Adrenal gland (tissue), 9 donors: ENCODE measurements at regions not wholly inside any gene's neighbourhood (a gene's known extent, or its start where the extent isn't known, plus 50 kb on each side); places are given as distances from the start of the nearest gene placed in this dataset.

Experiments used
- DNase-seq, 7 donors: peaks; one replicate each; pipeline ENCODE4 v3.0.0-alpha.2; 2019 to 2020
- H3K27ac ChIP-seq, 5 donors: fragments of 200-600 bp; sonication (generic) in 4 of 5; 1 replicate in 3 of 5; 2 replicates in 2 of 5; pipeline versions ENCODE4 v1.5.1 to v1.8.0; 2016 to 2020; ENCODE audit warnings: mild to moderate bottlenecking in 1 of 5
- H3K27me3 ChIP-seq: fragments of 200-600 bp; 2 replicates; pipeline ENCODE4 v1.8.0; 2021
- H3K36me3 ChIP-seq, 2 donors: fragments of 200-600 bp; replicated peaks in 1 of 2; 1 replicate in 1 of 2; 2 replicates in 1 of 2; pipeline versions ENCODE4 v1.5.1 to v1.8.0; 2018 to 2022
- H3K4me1 ChIP-seq, 2 donors: fragments of 200-600 bp; replicated peaks in 1 of 2; 1 replicate in 1 of 2; 2 replicates in 1 of 2; pipeline versions ENCODE4 v1.5.1 to v1.8.0; 2018 to 2021
- H3K4me3 ChIP-seq, 4 donors: fragments of 200-600 bp; sonication (generic) in 3 of 4; one replicate each; pipeline ENCODE4 v1.5.1; 2016 to 2018
- H3K9me3 ChIP-seq, 3 donors: fragments of 200-600 bp; sonication (generic) in 1 of 3; replicated peaks in 1 of 3; 1 replicate in 2 of 3; 2 replicates in 1 of 3; pipeline versions ENCODE4 v1.5.1 to v1.8.0; 2016 to 2021
- CTCF ChIP-seq, 6 experiments: fragments of 450-650 bp in 4 of 6; fragments of 200-600 bp in 2 of 6; sonication (generic) in 1 of 6; IDR thresholded peaks; 1 replicate in 5 of 6; 2 replicates in 1 of 6; pipeline versions ENCODE4 v1.5.1 to v1.8.0; 2016 to 2021; ENCODE audit warnings: antibody characterized with exemption in 6 of 6, mild to moderate bottlenecking in 2 of 6, moderate library complexity in 1 of 6
- POLR2A ChIP-seq, 2 donors: fragments of 450-650 bp; IDR thresholded peaks; one replicate each; pipeline ENCODE4 v1.6.1; 2017; ENCODE audit warnings: antibody characterized with exemption in 2 of 2, mild to moderate bottlenecking in 2 of 2, moderate library complexity in 1 of 2
- WGBS, 4 donors: extraction: QIAGEN DNeasy Blood & Tissue Kit in 2 of 4; methylation state at CpG; one replicate each; pipeline versions ENCODE4 v1.1.5 to v1.1.7; 2013 to 2017; 5-methylcytosine and 5-hydroxymethylcytosine counted together
- intact Hi-C, 2 donors: fragments of 100-400 bp; cut with DNase I; formaldehyde crosslinking; loops; one replicate each; pipeline versions ENCODE4 v1.14.1 to v1.15.0; 2022 to 2023
- donor health status: healthy with polysubstance abuse.
- donor health status: Bipolar disorder and iron deficiency.
- donor health status: DM: yes; HTN: yes; CAD: no.
- donor health status: DM: no; HTN: no; CAD: no.
- donor health status: DM: no; HTN: no; CAD: no.

GRCh38 chr20:60209048-60209447, 250.8 kb downstream of the CDH26 start:
- no peaks in the 10 kb centered on the region for H3K36me3 ChIP-seq
- H3K27me3 ChIP-seq: no peaks in the 10 kb centered on the region
- TF ChIP-seq POLR2A (IDR thresholded peaks at IDR 0.05) (no peak), CTCF (IDR thresholded peaks at IDR 0.05) (no peak)
- no peaks in the 10 kb centered on the region for H3K9me3 ChIP-seq
- intact Hi-C loops: no loop called here
- no peaks in the 10 kb centered on the region for H3K4me1 ChIP-seq
- no peak overlapping the region for H3K27ac ChIP-seq
- no peak for DNase-seq
- 40 to 62% (median 51%) methylated on average over 2 to 4 of the region's 4 CpGs for WGBS, 4 donors
- H3K4me3 ChIP-seq: no peak overlapping the region

- peak; percentile 45 to 82 (median 70) for DNase-seq
- Histone ChIP-seq H3K27ac (no peak overlapping the region), H3K27me3 (no peaks in the 10 kb centered on the region), H3K9me3 (no peaks in the 10 kb centered on the region), H3K4me3 (no peak overlapping the region), H3K4me1 (no peaks in the 10 kb centered on the region), H3K36me3 (no peaks in the 10 kb centered on the region)
- 28 to 34% (median 30%) methylated on average over 24 to 25 of the region's 25 CpGs for whole genome bisulfite sequencing, 4 donors
- intact Hi-C loops: loop anchor here in 1 of 2 donors (10.0 kb wide), 2 partner anchors 914 to 1024 kb away; no protein-coding TSS in a partner anchor
- TF ChIP-seq POLR2A (IDR thresholded peaks at IDR 0.05) (no peak), CTCF (IDR thresholded peaks at IDR 0.05) (peak; percentile 84 to 94 (median 88))
These were observed 252.8 kb downstream of the CDH26 start for GRCh38 chr20:60210779-60211617.

DNA sequence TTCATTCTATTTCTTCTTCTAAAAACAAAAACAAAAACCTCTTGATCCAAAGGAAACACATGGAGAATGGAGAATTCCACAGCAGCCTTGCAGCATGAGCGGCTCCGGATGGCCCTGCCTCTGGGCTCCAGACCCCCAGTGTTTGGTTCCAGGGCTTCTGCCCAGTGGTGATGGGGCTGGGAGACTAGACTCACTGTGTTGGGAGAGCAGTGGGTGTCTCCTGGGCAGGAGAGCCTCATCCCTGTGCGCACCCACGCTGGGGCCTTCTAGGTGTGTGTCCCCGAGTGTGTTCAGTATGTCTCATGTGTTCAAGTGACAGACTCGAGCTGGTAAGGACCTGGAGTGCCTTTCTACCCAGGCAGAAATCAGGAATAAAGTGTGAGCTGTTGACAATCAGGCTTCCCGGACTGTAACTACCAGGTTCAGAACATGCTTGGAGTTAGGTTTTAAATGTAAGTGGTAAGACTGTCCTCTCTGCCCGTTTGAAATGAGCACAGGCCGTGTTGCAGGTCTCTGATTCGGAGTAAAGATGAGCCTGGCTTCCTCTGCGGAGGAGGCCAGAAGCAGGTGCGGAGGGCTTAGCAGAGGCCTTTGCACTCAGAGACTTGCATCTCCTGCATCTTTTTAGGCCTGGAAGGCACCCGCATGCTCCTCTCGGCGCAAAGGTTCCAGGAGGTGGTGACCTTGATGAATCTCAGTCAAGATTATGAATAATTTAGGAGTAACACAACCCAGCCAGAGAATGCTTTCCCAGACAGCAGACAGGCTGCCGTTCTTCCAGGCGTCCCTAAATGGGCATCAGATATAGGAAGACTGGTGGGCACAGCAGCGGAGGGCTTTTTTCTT, 253.6 kb downstream of the CDH26 start:
- TF ChIP-seq CTCF (IDR thresholded peaks at IDR 0.05) (no peak), POLR2A (IDR thresholded peaks at IDR 0.05) (no peak)
- WGBS, 4 donors: 82 to 86% (median 85%) methylated on average over 16 to 18 of the region's 18 CpGs

GRCh38 chr20:60212695-60213094, 254.5 kb downstream of the CDH26 start:
- Histone ChIP-seq H3K27me3 (no peaks in the 10 kb centered on the region), H3K4me3 (no peak overlapping the region), H3K9me3 (no peaks in the 10 kb centered on the region), H3K4me1 (no peaks in the 10 kb centered on the region), H3K27ac (no peak overlapping the region), H3K36me3 (no peaks in the 10 kb centered on the region)
- intact Hi-C loops: loop anchor here in 1 of 2 donors (2.0 to 10.0 kb wide), 3 partner anchors 48 to 1022 kb away; no protein-coding TSS in a partner anchor
- WGBS, 4 donors: 66 to 100% (median 86%) methylated on average over 3 of the region's 3 CpGs
- no peak for DNase-seq
- TF ChIP-seq POLR2A (IDR thresholded peaks at IDR 0.05) (no peak), CTCF (IDR thresholded peaks at IDR 0.05) (no peak)

More for the DNA sequence above, 253.6 kb downstream of the CDH26 start:
- DNase-seq: no peak
- Histone ChIP-seq H3K9me3 (no peaks in the 10 kb centered on the region), H3K4me1 (no peaks in the 10 kb centered on the region), H3K36me3 (no peaks in the 10 kb centered on the region), H3K27ac (no peak overlapping the region), H3K27me3 (no peaks in the 10 kb centered on the region), H3K4me3 (no peak overlapping the region)
- intact Hi-C loops: loop anchor here in 1 of 2 donors (2.0 to 10.0 kb wide), 3 partner anchors 49 to 1023 kb away; no protein-coding TSS in a partner anchor
